ENCODE measurements at regions not wholly inside any gene's neighbourhood (a gene's known extent, or its start where the extent isn't known, plus 50 kb on each side); places are given as distances from the start of the nearest gene placed in this dataset.

DNA sequence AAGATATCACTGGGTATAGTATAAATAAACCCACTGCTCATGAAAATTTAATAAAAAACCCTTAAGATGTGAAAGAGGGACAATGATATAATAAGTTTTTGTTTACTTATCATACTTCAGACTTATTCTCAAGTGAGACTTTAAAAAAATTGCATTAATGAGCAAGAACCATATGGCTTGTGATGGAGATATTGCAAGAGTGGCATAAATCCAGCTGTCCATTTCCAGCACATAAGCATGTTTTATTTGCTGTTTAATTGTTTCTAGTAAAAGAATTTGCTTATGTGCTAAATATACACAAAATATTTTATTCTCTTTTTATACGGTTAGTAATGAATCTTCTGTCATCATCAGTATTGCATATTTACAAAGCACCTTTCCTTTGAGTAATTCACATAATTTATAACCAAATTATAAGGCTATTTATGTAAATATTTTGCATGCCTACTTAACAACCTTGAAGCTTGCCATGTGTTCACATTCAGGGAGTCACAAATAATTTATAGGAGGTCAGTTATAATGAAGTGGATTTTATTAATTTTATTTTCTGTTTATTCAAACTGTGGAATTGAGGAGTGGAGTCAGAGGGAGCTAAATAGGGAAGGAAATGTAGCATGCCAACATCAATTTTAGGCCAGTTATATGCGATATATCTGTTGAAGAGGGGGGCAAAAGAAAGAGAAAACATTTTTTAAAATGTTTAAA lies 318.5 kb upstream of the CWC22 start:
- no peaks in the 10 kb centered on the region for H3K27me3 Mint-ChIP-seq (ENCODE audit: low read depth, unreplicated experiment)
- Histone ChIP-seq H3K36me3 (ENCODE audit: insufficient read depth, low read length) (no peaks in the 10 kb centered on the region), H3K79me2 (ENCODE audit: insufficient read depth, low read length) (no peaks in the 10 kb centered on the region), H3K27ac (ENCODE audit: low read depth, low read length) (no peak overlapping the region), H3K9me3 (ENCODE audit: insufficient read depth, low read depth, low read length) (no peaks in the 10 kb centered on the region), H3K27me3 (ENCODE audit: insufficient read depth, low read length) (no peaks in the 10 kb centered on the region), H3K9ac (ENCODE audit: low read length) (no peak overlapping the region), H3K4me3 (ENCODE audit: insufficient read depth, low read depth, low read length) (no peak overlapping the region), H3K4me1 (ENCODE audit: insufficient read depth, low read length) (no peaks in the 10 kb centered on the region), H3K4me2 (ENCODE audit: low read length) (no peak overlapping the region), H4K20me1 (ENCODE audit: insufficient read depth, low read length) (no peaks in the 10 kb centered on the region), H2AFZ (ENCODE audit: low read depth, low read length) (no peak overlapping the region)
- no peak overlapping the region for H3K27ac Mint-ChIP-seq (ENCODE audit: unreplicated experiment)
- H3K36me3 Mint-ChIP-seq (ENCODE audit: low read depth, unreplicated experiment) = no peaks in the 10 kb centered on the region
- DNase-seq (ENCODE audit: low read depth) (no peak), FAIRE-seq (no peak)
- no peaks in the 10 kb centered on the region for H3K4me1 Mint-ChIP-seq (ENCODE audit: low read depth, unreplicated experiment)
- TF ChIP-seq, protein P1, sequence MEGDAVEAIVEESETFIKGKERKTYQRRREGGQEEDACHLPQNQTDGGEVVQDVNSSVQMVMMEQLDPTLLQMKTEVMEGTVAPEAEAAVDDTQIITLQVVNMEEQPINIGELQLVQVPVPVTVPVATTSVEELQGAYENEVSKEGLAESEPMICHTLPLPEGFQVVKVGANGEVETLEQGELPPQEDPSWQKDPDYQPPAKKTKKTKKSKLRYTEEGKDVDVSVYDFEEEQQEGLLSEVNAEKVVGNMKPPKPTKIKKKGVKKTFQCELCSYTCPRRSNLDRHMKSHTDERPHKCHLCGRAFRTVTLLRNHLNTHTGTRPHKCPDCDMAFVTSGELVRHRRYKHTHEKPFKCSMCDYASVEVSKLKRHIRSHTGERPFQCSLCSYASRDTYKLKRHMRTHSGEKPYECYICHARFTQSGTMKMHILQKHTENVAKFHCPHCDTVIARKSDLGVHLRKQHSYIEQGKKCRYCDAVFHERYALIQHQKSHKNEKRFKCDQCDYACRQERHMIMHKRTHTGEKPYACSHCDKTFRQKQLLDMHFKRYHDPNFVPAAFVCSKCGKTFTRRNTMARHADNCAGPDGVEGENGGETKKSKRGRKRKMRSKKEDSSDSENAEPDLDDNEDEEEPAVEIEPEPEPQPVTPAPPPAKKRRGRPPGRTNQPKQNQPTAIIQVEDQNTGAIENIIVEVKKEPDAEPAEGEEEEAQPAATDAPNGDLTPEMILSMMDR (IDR thresholded peaks at IDR 0.05; ENCODE audit: insufficient read depth, low read depth, low read length) = no peak
- TF ChIP-seq EZH2 (IDR thresholded peaks at IDR 0.05; ENCODE audit: insufficient read depth, low read length) = no peak
- H3K4me3 Mint-ChIP-seq (ENCODE audit: unreplicated experiment) = no peak overlapping the region
- no peaks in the 10 kb centered on the region for H3K9me3 Mint-ChIP-seq (ENCODE audit: unreplicated experiment)

DNA sequence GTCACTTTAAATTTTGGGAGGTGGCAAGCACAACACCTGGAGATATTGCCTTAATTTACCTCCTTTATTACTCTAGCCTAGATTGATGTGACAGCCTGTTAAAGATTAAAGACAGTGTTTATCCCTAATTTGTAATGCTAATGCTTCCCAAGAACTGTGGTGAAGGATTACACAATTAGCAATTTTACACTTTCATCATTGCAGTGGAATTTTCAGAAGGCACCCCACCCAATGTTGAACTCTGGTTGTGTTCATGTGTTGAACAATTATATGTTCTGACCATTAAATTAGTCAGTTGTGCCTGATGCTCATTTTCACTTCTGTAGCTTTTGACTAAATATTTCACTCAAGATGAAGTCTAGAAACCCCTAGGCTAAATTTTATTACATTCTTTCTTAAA lies 317.1 kb upstream of the CWC22 start:
- Histone ChIP-seq H3K36me3 (ENCODE audit: insufficient read depth, low read length) (no peaks in the 10 kb centered on the region), H3K4me3 (ENCODE audit: insufficient read depth, low read depth, low read length) (no peak overlapping the region), H3K9me3 (ENCODE audit: insufficient read depth, low read depth, low read length) (no peaks in the 10 kb centered on the region), H4K20me1 (ENCODE audit: insufficient read depth, low read length) (no peaks in the 10 kb centered on the region), H2AFZ (ENCODE audit: low read depth, low read length) (no peak overlapping the region), H3K4me1 (ENCODE audit: insufficient read depth, low read length) (no peaks in the 10 kb centered on the region), H3K27me3 (ENCODE audit: insufficient read depth, low read length) (no peaks in the 10 kb centered on the region), H3K4me2 (ENCODE audit: low read length) (no peak overlapping the region), H3K79me2 (ENCODE audit: insufficient read depth, low read length) (no peaks in the 10 kb centered on the region), H3K9ac (ENCODE audit: low read length) (no peak overlapping the region), H3K27ac (ENCODE audit: low read depth, low read length) (no peak overlapping the region)
- peaks cover 4% of the 10 kb centered on the region for H3K9me3 Mint-ChIP-seq (ENCODE audit: unreplicated experiment)
- H3K36me3 Mint-ChIP-seq (ENCODE audit: low read depth, unreplicated experiment) = no peaks in the 10 kb centered on the region
- no peaks in the 10 kb centered on the region for H3K27me3 Mint-ChIP-seq (ENCODE audit: low read depth, unreplicated experiment)
- FAIRE-seq (no peak), DNase-seq (ENCODE audit: low read depth) (peak; percentile 3)
- no peak overlapping the region for H3K27ac Mint-ChIP-seq (ENCODE audit: unreplicated experiment)
- TF ChIP-seq EZH2 (IDR thresholded peaks at IDR 0.05; ENCODE audit: insufficient read depth, low read length) = no peak
- TF ChIP-seq, protein P1 (IDR thresholded peaks at IDR 0.05; ENCODE audit: insufficient read depth, low read depth, low read length) = no peak
- H3K4me1 Mint-ChIP-seq (ENCODE audit: low read depth, unreplicated experiment) = no peaks in the 10 kb centered on the region
- H3K4me3 Mint-ChIP-seq (ENCODE audit: unreplicated experiment) = no peak overlapping the region

DNA sequence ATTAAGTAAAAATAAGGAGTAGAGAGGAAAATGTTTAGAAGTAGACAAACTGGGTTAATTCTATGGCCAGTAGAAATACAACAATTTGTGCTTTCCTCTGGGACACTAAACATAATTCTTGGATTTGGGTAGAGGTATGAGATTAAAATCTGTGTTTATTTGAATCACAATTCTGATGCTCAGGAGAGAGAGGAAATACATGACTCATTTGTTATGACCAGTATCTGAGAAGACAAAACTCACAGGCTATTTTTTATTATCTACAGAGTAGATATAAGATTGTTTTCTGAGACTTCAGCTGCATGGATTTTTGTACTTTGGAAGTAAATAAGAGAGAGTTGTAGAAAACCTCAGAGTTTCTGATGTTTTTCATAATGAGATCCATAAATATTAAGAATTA lies 315.7 kb upstream of the CWC22 start:
- Mint-ChIP-seq H3K4me3 (ENCODE audit: unreplicated experiment) (no peak overlapping the region), H3K27me3 (ENCODE audit: low read depth, unreplicated experiment) (no peaks in the 10 kb centered on the region), H3K27ac (ENCODE audit: unreplicated experiment) (no peak overlapping the region), H3K9me3 (ENCODE audit: unreplicated experiment) (peaks cover 4% of the 10 kb centered on the region), H3K4me1 (ENCODE audit: low read depth, unreplicated experiment) (no peaks in the 10 kb centered on the region), H3K36me3 (ENCODE audit: low read depth, unreplicated experiment) (no peaks in the 10 kb centered on the region)
- Histone ChIP-seq H3K27me3 (ENCODE audit: insufficient read depth, low read length) (no peaks in the 10 kb centered on the region), H3K9me3 (ENCODE audit: insufficient read depth, low read depth, low read length) (no peaks in the 10 kb centered on the region), H4K20me1 (ENCODE audit: insufficient read depth, low read length) (no peaks in the 10 kb centered on the region), H3K9ac (ENCODE audit: low read length) (no peak overlapping the region), H3K36me3 (ENCODE audit: insufficient read depth, low read length) (no peaks in the 10 kb centered on the region), H3K4me3 (ENCODE audit: insufficient read depth, low read depth, low read length) (no peak overlapping the region), H3K4me1 (ENCODE audit: insufficient read depth, low read length) (no peaks in the 10 kb centered on the region), H3K4me2 (ENCODE audit: low read length) (no peak overlapping the region), H3K27ac (ENCODE audit: low read depth, low read length) (no peak overlapping the region), H2AFZ (ENCODE audit: low read depth, low read length) (no peak overlapping the region), H3K79me2 (ENCODE audit: insufficient read depth, low read length) (no peaks in the 10 kb centered on the region)
- TF ChIP-seq EZH2 (IDR thresholded peaks at IDR 0.05; ENCODE audit: insufficient read depth, low read length) = no peak
- TF ChIP-seq, protein P1 (IDR thresholded peaks at IDR 0.05; ENCODE audit: insufficient read depth, low read depth, low read length) = no peak
- DNase-seq (ENCODE audit: low read depth) (peak; percentile 25), FAIRE-seq (peak; percentile 64)

Measured in astrocyte (in vitro differentiated cells and primary cell).